Mammary epithelial cell (primary cell): ENCODE measurements at regions not wholly inside any gene's neighbourhood (a gene's known extent, or its start where the extent isn't known, plus 50 kb on each side); places are given as distances from the start of the nearest gene placed in this dataset.

Experiments used
- EZH2 ChIP-seq: IDR thresholded peaks from 2 replicates; pipeline ENCODE4 v1.6.1; 2012; ENCODE audit warnings: low read length, inconsistent platforms, borderline replicate concordance
- TF ChIP-seq, protein P1 (sequence below), 2 donors: IDR thresholded peaks in 1 of 2; conservative IDR thresholded peaks in 1 of 2; 2 replicates each; pipeline ENCODE4 v1.5.1; 2011 to 2012; ENCODE audit warnings: inconsistent platforms in 2 of 2, low read length in 2 of 2, mild to moderate bottlenecking in 2 of 2, control low read depth in 1 of 2, low read depth in 1 of 2; ENCODE audit not compliant: insufficient read depth in 1 of 2; ENCODE audit errors: extremely low read depth in 1 of 2

DNA sequence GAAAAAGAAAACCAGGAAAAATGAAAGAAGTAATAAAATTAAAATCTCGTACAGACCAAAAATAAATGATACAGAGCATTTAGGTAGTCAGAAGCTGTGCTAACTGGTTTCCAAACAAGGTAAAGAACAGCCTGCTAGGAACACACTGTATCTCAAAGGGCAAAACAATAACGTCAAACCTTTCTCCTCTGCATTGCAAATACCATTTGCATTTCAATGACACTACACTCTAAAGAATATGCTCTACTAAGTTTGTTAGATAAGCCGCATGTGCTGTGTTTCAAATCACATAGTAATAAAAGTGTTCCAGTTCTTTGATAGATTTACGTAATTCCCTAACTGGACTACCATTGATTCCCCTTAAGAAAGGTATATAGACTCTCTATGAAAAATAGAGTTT lies 648.8 kb downstream of the PLA2G4A start:
- TF ChIP-seq, protein P1, sequence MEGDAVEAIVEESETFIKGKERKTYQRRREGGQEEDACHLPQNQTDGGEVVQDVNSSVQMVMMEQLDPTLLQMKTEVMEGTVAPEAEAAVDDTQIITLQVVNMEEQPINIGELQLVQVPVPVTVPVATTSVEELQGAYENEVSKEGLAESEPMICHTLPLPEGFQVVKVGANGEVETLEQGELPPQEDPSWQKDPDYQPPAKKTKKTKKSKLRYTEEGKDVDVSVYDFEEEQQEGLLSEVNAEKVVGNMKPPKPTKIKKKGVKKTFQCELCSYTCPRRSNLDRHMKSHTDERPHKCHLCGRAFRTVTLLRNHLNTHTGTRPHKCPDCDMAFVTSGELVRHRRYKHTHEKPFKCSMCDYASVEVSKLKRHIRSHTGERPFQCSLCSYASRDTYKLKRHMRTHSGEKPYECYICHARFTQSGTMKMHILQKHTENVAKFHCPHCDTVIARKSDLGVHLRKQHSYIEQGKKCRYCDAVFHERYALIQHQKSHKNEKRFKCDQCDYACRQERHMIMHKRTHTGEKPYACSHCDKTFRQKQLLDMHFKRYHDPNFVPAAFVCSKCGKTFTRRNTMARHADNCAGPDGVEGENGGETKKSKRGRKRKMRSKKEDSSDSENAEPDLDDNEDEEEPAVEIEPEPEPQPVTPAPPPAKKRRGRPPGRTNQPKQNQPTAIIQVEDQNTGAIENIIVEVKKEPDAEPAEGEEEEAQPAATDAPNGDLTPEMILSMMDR (conservative IDR thresholded peaks at IDR 0.05 in 1 of 2, IDR thresholded peaks at IDR 0.05 in 1 of 2; ENCODE audit: extremely low read depth in 1 of 2, insufficient read depth in 1 of 2, low read depth in 1 of 2, low read length in 2 of 2), result no peak
- TF ChIP-seq EZH2, result no peak
